Myocyte (in vitro differentiated cells): ENCODE measurements at regions not wholly inside any gene's neighbourhood (a gene's known extent, or its start where the extent isn't known, plus 50 kb on each side); places are given as distances from the start of the nearest gene placed in this dataset.

Experiments
- DNase-seq: peaks from one replicate; pipeline ENCODE4 v3.0.0-alpha.2; 2012; ENCODE audit warnings: low read depth

DNA sequence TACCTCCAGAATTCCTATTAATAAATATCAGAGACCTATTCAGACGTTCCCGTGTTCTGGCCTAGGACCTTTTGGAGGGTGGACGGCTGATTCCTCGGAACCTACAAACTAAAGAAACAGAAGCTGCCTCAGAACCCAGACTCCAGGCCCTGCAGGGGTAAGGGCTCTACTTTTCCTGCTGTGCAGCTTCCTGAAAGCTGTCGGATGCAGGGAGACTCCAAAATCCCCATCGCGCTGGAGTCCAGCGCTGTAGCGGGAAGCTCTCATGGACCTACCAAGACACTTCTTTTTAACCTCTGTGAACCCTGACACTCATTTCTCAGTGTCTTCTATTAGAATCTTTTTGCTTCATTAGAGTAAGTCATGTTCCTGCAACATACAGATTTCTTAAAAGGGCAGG, 244.5 kb upstream of the PITRM1 start:
- no peak for DNase-seq

- DNase-seq = no peak
These were observed 243.5 kb upstream of the PITRM1 start for GRCh38 chr10:3415878-3416605.

DNA sequence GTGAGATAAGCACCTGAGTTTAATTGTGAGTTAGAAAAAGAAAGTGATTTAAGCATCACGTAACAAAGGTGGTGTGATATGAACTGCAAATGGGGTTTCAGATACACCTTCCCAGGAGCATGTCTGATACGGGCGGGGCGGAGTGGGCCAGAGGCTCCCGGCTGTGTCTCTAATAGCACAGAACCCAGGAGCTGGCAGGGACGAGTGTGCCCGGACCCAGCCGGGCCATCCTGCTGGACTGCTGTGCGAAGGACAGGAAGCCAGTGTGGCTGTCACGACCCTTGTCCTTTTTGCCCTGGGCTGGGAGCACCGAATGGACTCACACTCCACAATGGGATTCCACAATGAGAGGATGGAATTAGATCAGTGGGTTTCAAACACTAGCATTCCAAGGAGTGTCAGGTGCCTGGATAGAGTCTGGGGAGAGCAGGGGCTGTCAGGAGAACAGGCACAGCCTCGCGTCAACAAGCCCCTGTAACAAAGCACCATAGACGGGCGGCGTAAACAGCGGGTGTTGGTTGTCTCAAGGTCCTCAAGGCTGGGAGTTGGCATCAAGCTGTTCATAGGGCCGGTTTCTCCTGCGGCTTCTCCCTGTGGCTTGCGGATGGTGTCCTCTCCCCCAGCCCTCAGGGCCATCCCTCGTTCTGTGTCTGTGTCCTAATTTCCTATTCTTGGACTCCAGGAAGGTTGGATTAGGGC, 242.6 kb upstream of the PITRM1 start:
- DNase-seq = no peak

DNA sequence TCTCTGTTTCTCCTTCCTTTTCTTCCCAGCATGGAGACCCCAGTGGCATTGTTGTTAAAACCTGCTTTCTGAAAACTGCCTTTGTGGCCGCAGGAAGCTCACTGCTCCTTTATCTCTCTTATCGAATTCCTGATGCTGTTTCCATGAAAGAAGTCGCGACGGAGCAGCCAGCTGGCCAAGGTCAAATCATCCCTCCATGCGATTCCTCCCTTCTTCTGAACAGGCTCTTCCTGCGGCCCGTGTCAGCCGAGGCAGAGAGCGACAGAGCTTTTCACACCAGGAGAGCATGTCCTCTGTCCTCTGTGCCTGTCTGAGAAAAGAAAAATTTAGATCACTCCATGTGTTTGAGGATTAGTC, 242.1 kb upstream of the PITRM1 start:
- DNase-seq = no peak

GRCh38 chr10:3413937-3414666, 241.5 kb upstream of the PITRM1 start:
- no peak for DNase-seq

- DNase-seq = no peak
These were observed 240.1 kb upstream of the PITRM1 start for GRCh38 chr10:3412646-3413045.

DNA sequence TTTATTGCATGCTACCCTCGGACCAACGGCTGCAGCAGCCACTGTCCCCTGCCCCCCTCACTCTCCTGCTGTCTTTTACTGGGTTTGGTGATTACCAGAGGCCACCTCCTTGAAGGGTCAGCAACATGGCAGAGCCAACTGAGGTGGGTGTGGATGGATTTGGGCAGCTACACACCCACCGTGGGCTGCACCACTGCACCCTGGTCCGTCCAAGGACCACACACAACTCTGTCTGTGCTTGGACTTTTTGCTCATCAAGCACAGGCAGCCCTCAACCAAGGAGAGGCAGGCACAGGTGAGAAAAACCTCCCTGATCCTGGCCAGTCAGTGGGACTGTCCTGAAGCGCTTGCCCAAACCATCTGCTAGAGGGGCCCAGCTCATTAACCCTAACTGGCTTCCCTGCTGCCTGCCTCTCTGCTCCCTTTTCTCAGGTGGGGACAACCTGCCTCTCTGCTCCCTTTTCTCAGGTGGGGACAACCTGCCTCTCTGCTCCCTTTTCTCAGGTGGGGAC, 239.5 kb upstream of the PITRM1 start:
- no peak for DNase-seq

DNA sequence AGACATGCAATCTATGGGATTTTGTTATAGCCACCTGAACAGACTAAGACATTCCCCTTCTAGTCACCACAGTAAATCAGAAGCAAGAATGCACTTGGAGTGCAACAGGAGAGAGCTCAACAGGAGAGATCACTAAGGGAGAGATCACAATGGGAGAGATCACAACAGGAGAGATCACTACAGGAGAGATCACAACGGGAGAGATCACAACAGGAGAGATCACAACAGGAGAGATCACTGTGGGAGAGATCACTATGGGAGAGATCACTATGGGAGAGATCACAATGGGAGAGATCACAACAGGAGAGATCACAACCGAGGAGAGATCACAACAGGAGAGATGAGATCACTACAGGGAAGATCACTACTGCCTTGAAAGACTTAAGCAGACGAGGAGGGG, 238.5 kb upstream of the PITRM1 start:
- DNase-seq = no peak

GRCh38 chr10:3409928-3410327, 237.3 kb upstream of the PITRM1 start:
- no peak for DNase-seq

- DNase-seq = no peak
These were observed 236.2 kb upstream of the PITRM1 start for GRCh38 chr10:3408603-3409365.

DNA sequence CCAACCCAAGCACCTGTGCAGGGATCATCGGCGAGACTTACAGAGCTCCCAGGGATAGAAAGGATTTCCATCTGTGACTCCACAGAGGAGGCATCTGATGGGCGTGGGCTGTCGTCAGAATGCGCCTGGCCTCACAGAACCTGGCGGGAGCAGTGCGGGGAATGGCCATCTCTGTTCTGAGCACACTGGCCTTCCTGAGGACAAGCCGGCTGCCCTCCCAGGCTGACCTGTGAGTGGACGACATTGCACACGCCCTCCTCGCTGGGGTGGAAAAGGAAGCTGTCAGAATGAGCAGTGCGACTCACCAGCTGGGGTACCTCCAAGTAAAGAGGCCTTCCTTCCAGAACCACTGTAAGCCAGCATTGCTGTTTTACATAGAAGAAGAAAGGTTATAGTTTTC, 234.6 kb upstream of the PITRM1 start:
- DNase-seq = no peak

DNA sequence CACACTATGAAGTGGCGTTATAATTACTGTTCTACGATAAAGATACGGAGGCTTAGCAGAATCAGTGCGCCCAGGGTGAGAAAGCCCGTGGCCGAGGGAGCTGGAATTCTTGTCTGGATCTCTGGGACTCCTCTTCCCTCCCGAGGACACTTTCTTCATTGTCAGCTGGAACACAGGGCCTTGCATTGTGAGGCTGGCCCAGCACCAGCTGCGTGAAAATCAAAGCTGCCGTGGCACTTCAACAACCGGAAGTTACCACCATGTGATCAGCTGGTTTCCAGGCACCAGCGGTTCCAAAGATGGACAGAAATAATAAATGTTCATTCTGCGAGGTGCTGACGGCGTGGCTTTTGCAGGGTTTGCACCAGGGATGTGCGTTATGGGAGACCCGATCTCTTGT, 234.0 kb upstream of the PITRM1 start:
- DNase-seq = no peak

- DNase-seq = no peak
These were observed 231.8 kb upstream of the PITRM1 start for GRCh38 chr10:3404381-3404780.

- DNase-seq = no peak
These were observed 229.7 kb upstream of the PITRM1 start for GRCh38 chr10:3402187-3402751.

- DNase-seq = peak; percentile 15
These were observed 228.9 kb upstream of the PITRM1 start for GRCh38 chr10:3401491-3401938.

GRCh38 chr10:3400348-3400747, 227.8 kb upstream of the PITRM1 start:
- DNase-seq = no peak

- no peak for DNase-seq
These were observed 227.2 kb upstream of the PITRM1 start for GRCh38 chr10:3399756-3400155.

GRCh38 chr10:3398825-3399646, 226.5 kb upstream of the PITRM1 start:
- DNase-seq = no peak

DNA sequence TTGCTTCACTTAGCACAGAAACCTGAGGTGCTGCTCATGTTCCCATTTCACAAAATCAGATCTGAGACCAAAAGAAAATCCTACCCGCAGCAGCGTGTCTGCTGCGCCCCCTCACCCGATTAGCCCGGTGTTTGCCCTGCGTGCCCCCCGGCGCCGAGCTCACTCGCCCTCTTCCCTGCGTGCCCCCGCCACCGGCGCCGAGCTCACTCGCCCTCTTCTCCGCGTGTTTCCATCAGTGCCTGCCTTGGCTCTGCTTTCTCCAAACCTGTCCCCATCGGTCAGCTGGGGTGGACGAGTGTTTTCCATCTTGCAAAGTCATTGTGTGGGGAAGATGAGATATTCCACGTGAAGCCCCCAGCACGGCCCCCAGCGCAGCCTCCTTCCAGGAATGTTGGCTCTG, 225.3 kb upstream of the PITRM1 start:
- DNase-seq = no peak

GRCh38 chr10:3397231-3397630, 224.6 kb upstream of the PITRM1 start:
- DNase-seq = no peak
